ENCODE measurements at regions not wholly inside any gene's neighbourhood (a gene's known extent, or its start where the extent isn't known, plus 50 kb on each side); places are given as distances from the start of the nearest gene placed in this dataset.

DNA sequence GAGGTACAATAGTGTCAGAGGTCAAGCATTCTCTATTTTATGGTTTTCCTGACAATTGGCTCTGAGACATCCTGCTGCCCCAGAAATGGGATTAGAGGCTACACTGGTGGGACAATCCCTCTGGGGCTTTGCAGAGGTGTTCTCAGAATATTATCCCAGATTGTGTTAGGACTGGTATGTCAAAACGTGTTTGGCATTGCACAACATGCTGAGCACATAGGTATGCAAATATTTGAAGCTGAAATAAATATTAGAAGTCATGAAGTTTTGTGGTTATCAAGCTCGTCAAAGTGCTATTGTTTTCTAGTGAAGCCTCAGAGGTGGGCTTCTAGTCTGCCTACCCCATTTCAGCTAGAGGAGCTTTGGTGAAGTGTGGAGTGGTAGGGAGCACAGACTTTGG is 304.4 kb downstream of the MAN2A1 start:
- no peak for ATAC-seq (ENCODE audit: low FRiP score in 2 of 2)
- Histone ChIP-seq H3K4me1 (no peaks in the 10 kb centered on the region), H3K36me3 (no peaks in the 10 kb centered on the region), H3K27me3 (no peaks in the 10 kb centered on the region), H3K4me3 (no peak overlapping the region), H3K27ac (no peak overlapping the region), H3K9me3 (no peaks in the 10 kb centered on the region)
- WGBS, 2 donors: 37 to 39% methylated on average over 2 of the region's 2 CpGs
- DNase-seq: no peak
- TF ChIP-seq POLR2A (IDR thresholded peaks at IDR 0.05) (no peak), EP300 (IDR thresholded peaks at IDR 0.05) (no peak), POLR2AphosphoS5 (IDR thresholded peaks at IDR 0.05) (no peak)
- TF ChIP-seq, protein P1, sequence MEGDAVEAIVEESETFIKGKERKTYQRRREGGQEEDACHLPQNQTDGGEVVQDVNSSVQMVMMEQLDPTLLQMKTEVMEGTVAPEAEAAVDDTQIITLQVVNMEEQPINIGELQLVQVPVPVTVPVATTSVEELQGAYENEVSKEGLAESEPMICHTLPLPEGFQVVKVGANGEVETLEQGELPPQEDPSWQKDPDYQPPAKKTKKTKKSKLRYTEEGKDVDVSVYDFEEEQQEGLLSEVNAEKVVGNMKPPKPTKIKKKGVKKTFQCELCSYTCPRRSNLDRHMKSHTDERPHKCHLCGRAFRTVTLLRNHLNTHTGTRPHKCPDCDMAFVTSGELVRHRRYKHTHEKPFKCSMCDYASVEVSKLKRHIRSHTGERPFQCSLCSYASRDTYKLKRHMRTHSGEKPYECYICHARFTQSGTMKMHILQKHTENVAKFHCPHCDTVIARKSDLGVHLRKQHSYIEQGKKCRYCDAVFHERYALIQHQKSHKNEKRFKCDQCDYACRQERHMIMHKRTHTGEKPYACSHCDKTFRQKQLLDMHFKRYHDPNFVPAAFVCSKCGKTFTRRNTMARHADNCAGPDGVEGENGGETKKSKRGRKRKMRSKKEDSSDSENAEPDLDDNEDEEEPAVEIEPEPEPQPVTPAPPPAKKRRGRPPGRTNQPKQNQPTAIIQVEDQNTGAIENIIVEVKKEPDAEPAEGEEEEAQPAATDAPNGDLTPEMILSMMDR (IDR thresholded peaks at IDR 0.05): no peak

DNA sequence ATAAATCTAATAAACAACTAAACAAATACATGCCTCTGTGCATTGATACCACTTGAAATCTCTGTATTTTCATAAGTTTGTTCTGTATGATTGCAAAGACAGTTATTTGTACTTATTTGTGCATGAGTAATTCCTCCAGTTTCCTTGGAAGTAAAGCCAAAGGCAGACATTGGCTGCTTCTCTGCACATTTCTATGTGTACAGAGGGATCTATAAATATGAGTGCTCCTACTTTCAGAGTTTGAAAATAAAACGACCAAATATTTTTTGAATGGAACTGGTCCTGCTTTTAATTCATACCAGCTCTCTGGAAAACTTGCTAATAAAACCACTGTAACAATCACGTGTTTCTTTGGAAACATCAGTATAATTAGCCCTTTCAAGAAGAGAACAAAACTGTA is 306.5 kb downstream of the MAN2A1 start:
- 61 to 73% methylated on average over 2 of the region's 2 CpGs for whole genome bisulfite sequencing, 2 donors
- Histone ChIP-seq H3K9me3 (no peaks in the 10 kb centered on the region), H3K4me1 (peaks cover 0 to 19% (median 4%) of the 10 kb centered on the region in 4 donors), H3K36me3 (no peaks in the 10 kb centered on the region), H3K4me3 (no peak overlapping the region), H3K27ac (no peak overlapping the region), H3K27me3 (no peaks in the 10 kb centered on the region)
- ATAC-seq (ENCODE audit: low FRiP score in 2 of 2) (no peak), DNase-seq (no peak)
- TF ChIP-seq POLR2A (IDR thresholded peaks at IDR 0.05): no peak
- no peak for TF ChIP-seq POLR2AphosphoS5 (IDR thresholded peaks at IDR 0.05)
- no peak for TF ChIP-seq EP300 (IDR thresholded peaks at IDR 0.05)
- TF ChIP-seq, protein P1 (IDR thresholded peaks at IDR 0.05): no peak

DNA sequence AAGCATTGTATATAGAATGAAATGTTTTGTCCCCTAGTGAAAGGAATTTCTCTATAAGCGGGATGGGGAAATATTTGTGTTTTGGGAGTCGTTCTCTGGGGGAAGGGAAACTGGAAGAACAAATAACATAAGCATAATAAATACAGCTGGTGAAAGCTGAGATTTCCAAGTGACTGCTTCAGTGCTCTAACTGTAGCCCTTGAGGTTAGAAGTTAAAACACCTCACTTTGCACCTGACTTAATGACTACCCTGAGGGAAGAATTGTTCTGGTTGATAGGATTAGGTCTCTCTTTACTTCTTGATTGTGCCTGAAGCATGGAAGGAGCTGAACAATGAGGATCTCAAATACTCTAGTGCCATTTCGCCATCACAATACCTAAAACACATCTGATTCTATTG is 307.4 kb downstream of the MAN2A1 start:
- ATAC-seq (ENCODE audit: low FRiP score in 2 of 2) (no peak), DNase-seq (no peak)
- Histone ChIP-seq H3K4me1 (peaks cover 0 to 19% (median 4%) of the 10 kb centered on the region in 4 donors), H3K27me3 (no peaks in the 10 kb centered on the region), H3K4me3 (no peak overlapping the region), H3K9me3 (no peaks in the 10 kb centered on the region), H3K36me3 (no peaks in the 10 kb centered on the region), H3K27ac (no peak overlapping the region)
- WGBS, 2 donors: 61 to 67% methylated on average over 3 of the region's 3 CpGs
- TF ChIP-seq EP300 (IDR thresholded peaks at IDR 0.05) (no peak), POLR2AphosphoS5 (IDR thresholded peaks at IDR 0.05) (no peak), POLR2A (IDR thresholded peaks at IDR 0.05) (no peak)
- TF ChIP-seq, protein P1 (IDR thresholded peaks at IDR 0.05): no peak

DNA sequence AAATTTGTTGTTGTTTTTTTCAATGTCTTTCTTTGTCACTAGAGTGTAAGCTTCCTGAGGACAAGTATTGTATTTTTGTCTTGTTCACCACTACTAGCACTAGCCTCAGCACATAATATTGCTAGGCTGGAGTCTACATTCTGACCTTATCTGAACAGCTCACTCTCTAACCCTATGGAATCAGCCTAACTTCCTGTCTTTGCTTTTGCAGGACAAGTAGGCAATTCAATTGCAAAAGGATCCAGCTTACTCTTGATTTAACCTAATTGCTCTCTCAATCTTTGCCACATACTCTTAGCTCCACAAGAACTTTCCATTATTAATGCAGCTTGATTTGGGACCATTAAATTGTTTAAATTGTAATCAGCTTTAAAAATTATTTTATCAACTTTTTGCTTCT is 308.5 kb downstream of the MAN2A1 start:
- ATAC-seq (ENCODE audit: low FRiP score in 2 of 2) (no peak), DNase-seq (no peak)
- Histone ChIP-seq H3K27me3 (no peaks in the 10 kb centered on the region), H3K36me3 (no peaks in the 10 kb centered on the region), H3K4me3 (no peak overlapping the region), H3K4me1 (peaks cover 0 to 19% (median 4%) of the 10 kb centered on the region in 4 donors), H3K27ac (no peak overlapping the region), H3K9me3 (no peaks in the 10 kb centered on the region)
- TF ChIP-seq EP300 (IDR thresholded peaks at IDR 0.05) (no peak), POLR2A (IDR thresholded peaks at IDR 0.05) (no peak), POLR2AphosphoS5 (IDR thresholded peaks at IDR 0.05) (no peak)
- TF ChIP-seq, protein P1 (IDR thresholded peaks at IDR 0.05): no peak

DNA sequence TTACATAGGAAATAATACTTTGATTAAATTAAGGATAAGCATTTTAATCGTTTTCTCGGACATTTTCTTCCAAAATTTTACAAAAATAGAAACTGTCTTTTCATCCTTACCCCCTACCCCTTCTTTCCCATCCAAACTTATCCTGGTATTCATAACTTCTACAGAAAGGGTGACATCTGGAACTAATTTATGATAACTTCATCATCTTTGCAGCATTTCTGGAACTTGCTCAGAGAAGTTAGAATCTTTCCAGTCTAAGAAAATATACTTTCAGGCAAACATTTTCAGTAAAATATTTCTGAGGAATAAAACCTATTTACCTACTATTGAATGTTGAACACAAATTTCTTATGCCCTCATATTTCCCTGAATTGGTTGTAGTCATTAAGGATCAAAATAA is 309.0 kb downstream of the MAN2A1 start:
- DNase-seq (no peak), ATAC-seq (ENCODE audit: low FRiP score in 2 of 2) (no peak)
- Histone ChIP-seq H3K27ac (no peak overlapping the region), H3K9me3 (no peaks in the 10 kb centered on the region), H3K27me3 (no peaks in the 10 kb centered on the region), H3K4me1 (peaks cover 0 to 19% (median 4%) of the 10 kb centered on the region in 4 donors), H3K4me3 (no peak overlapping the region), H3K36me3 (no peaks in the 10 kb centered on the region)
- TF ChIP-seq POLR2AphosphoS5 (IDR thresholded peaks at IDR 0.05) (no peak), EP300 (IDR thresholded peaks at IDR 0.05) (no peak), POLR2A (IDR thresholded peaks at IDR 0.05) (no peak)
- TF ChIP-seq, protein P1 (IDR thresholded peaks at IDR 0.05): no peak
- 21 to 27% methylated on average over 2 of the region's 2 CpGs for WGBS, 2 donors
